ENCODE measurements at regions not wholly inside any gene's neighbourhood (a gene's known extent, or its start where the extent isn't known, plus 50 kb on each side); places are given as distances from the start of the nearest gene placed in this dataset.

DNA sequence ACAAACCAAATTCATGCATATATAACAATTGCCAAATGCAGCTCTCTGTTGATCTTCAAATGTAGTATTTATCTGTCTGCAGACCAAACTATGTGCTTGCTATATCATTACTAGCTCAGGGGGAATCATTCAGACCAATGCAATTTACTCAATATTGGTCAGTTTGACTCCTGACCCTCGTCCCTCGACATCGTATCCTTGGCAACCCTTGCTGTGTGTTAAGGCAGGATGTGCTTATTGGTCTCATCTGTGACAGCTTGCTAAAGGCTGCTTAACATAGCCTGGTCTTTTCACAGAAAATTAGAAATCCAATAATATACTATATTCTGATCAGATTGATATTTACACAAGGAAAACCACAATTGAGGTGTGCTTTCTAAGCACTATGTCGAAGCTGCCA is 747.1 kb downstream of the GALR1 start:
- TF ChIP-seq, protein P1, sequence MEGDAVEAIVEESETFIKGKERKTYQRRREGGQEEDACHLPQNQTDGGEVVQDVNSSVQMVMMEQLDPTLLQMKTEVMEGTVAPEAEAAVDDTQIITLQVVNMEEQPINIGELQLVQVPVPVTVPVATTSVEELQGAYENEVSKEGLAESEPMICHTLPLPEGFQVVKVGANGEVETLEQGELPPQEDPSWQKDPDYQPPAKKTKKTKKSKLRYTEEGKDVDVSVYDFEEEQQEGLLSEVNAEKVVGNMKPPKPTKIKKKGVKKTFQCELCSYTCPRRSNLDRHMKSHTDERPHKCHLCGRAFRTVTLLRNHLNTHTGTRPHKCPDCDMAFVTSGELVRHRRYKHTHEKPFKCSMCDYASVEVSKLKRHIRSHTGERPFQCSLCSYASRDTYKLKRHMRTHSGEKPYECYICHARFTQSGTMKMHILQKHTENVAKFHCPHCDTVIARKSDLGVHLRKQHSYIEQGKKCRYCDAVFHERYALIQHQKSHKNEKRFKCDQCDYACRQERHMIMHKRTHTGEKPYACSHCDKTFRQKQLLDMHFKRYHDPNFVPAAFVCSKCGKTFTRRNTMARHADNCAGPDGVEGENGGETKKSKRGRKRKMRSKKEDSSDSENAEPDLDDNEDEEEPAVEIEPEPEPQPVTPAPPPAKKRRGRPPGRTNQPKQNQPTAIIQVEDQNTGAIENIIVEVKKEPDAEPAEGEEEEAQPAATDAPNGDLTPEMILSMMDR (IDR thresholded peaks at IDR 0.05; ENCODE audit: borderline replicate concordance, extremely low read depth, low read length, poor library complexity, severe bottlenecking): no peak
- no peak for TF ChIP-seq EZH2 (IDR thresholded peaks at IDR 0.05; ENCODE audit: borderline replicate concordance, low read depth, low read length, severe bottlenecking)

All from DND-41 (cell line).